EL (cell line): ENCODE measurements at regions not wholly inside any gene's neighbourhood (a gene's known extent, or its start where the extent isn't known, plus 50 kb on each side); places are given as distances from the start of the nearest gene placed in this dataset.

ENCODE experiments used
- DNase-seq: peaks from one replicate; pipeline ENCODE4 v3.0.0-alpha.2; 2016

GRCh38 chr14:86654558-86655184 lies 1124.7 kb downstream of the FLRT2 start:
- DNase-seq = peak; percentile 45

GRCh38 chr14:86652526-86652925 lies 1122.6 kb downstream of the FLRT2 start:
- DNase-seq = peak; percentile 43

GRCh38 chr14:86646696-86647690 lies 1117.0 kb downstream of the FLRT2 start:
- DNase-seq = peak; percentile 50

- no peak for DNase-seq
Measured at GRCh38 chr14:86646125-86646524, 1116.2 kb downstream of the FLRT2 start.

- no peak for DNase-seq
Measured at GRCh38 chr14:86641310-86641709, 1111.4 kb downstream of the FLRT2 start.

GRCh38 chr14:86640288-86640687 lies 1110.3 kb downstream of the FLRT2 start:
- DNase-seq = no peak

GRCh38 chr14:86639666-86640065 lies 1109.7 kb downstream of the FLRT2 start:
- DNase-seq = no peak

GRCh38 chr14:86639146-86639545 lies 1109.2 kb downstream of the FLRT2 start:
- DNase-seq = peak; percentile 24

- no peak for DNase-seq
Measured at GRCh38 chr14:86627080-86627479, 1097.1 kb downstream of the FLRT2 start.

GRCh38 chr14:86626530-86626929 lies 1096.6 kb downstream of the FLRT2 start:
- DNase-seq = peak; percentile 46

- DNase-seq = peak; percentile 6
Measured at GRCh38 chr14:86625637-86626036, 1095.7 kb downstream of the FLRT2 start.

- peak; percentile 30 for DNase-seq
Measured at GRCh38 chr14:86619726-86620125, 1089.8 kb downstream of the FLRT2 start.

- no peak for DNase-seq
Measured at GRCh38 chr14:86613786-86614185, 1083.8 kb downstream of the FLRT2 start.

GRCh38 chr14:86613126-86613525 lies 1083.2 kb downstream of the FLRT2 start:
- no peak for DNase-seq

- DNase-seq = peak; percentile 36
Measured at GRCh38 chr14:86604561-86604960, 1074.6 kb downstream of the FLRT2 start.

- DNase-seq = no peak
Measured at GRCh38 chr14:86602263-86602662, 1072.3 kb downstream of the FLRT2 start.

GRCh38 chr14:86601813-86602212 lies 1071.9 kb downstream of the FLRT2 start:
- DNase-seq = no peak

GRCh38 chr14:86597279-86597678 lies 1067.3 kb downstream of the FLRT2 start:
- DNase-seq = no peak

GRCh38 chr14:86596024-86596423 lies 1066.1 kb downstream of the FLRT2 start:
- no peak for DNase-seq

- DNase-seq = peak; percentile 38
Measured at GRCh38 chr14:86575141-86575540, 1045.2 kb downstream of the FLRT2 start.

GRCh38 chr14:86574778-86575129 lies 1044.8 kb downstream of the FLRT2 start:
- no peak for DNase-seq

- DNase-seq = peak; percentile 76
Measured at GRCh38 chr14:86574051-86574777, 1044.3 kb downstream of the FLRT2 start.

GRCh38 chr14:86570371-86570770 lies 1040.4 kb downstream of the FLRT2 start:
- DNase-seq = no peak
